Effector memory CD8-positive, alpha-beta T cell (primary cell): ENCODE measurements at regions not wholly inside any gene's neighbourhood (a gene's known extent, or its start where the extent isn't known, plus 50 kb on each side); places are given as distances from the start of the nearest gene placed in this dataset.

Experiments used
- ATAC-seq: fragments of 150-1000 bp; cut with Tn5 transposase; replicated peaks from 2 replicates; pipeline ENCODE4 v1.10.0; 2021; ENCODE audit warnings: mild to moderate bottlenecking, moderate library complexity
- DNase-seq, 3 experiments: peaks; one replicate each; pipeline ENCODE4 v3.0.0; 2021
- H3K27ac Mint-ChIP-seq, 2 donors: one replicate each; pipeline ENCODE4 v1.8.0; 2022; ENCODE audit warnings: mild to moderate bottlenecking in 2 of 2, mixed read lengths in 2 of 2, moderate library complexity in 2 of 2
- H3K27me3 Mint-ChIP-seq, 2 donors: one replicate each; pipeline ENCODE4 v1.8.0; 2022; ENCODE audit warnings: mixed read lengths in 2 of 2
- H3K36me3 Mint-ChIP-seq: one replicate; pipeline ENCODE4 v1.8.0; 2022; ENCODE audit warnings: mild to moderate bottlenecking, moderate library complexity, mixed read lengths; ENCODE audit not compliant: insufficient read depth
- H3K4me1 Mint-ChIP-seq, 2 donors: one replicate each; pipeline ENCODE4 v1.8.0; 2022; ENCODE audit warnings: low read depth in 2 of 2, mixed read lengths in 2 of 2
- H3K4me3 Mint-ChIP-seq, 2 donors: one replicate each; pipeline ENCODE4 v1.8.0; 2022; ENCODE audit warnings: mild to moderate bottlenecking in 2 of 2, mixed read lengths in 2 of 2, moderate library complexity in 2 of 2
- H3K9me3 Mint-ChIP-seq, 2 donors: one replicate each; pipeline ENCODE4 v1.8.0; 2022; ENCODE audit warnings: mixed read lengths in 2 of 2

- ATAC-seq (no peak), DNase-seq (no peak)
- H3K9me3 Mint-ChIP-seq = no peaks in the 10 kb centered on the region
- H3K4me3 Mint-ChIP-seq = no peak overlapping the region
- H3K27ac Mint-ChIP-seq = no peak overlapping the region
- H3K27me3 Mint-ChIP-seq = no peaks in the 10 kb centered on the region
- H3K4me1 Mint-ChIP-seq = no peaks in the 10 kb centered on the region
- peaks cover 13% of the 10 kb centered on the region for H3K36me3 Mint-ChIP-seq
Measured at GRCh38 chr16:27677263-27677662, 127.3 kb downstream of the KATNIP start.

- Mint-ChIP-seq H3K27me3 (no peaks in the 10 kb centered on the region), H3K27ac (no peak overlapping the region)
Measured at GRCh38 chr16:27678955-27679354, 129.0 kb downstream of the KATNIP start.

GRCh38 chr16:27679899-27680298 lies 130.0 kb downstream of the KATNIP start:
- H3K36me3 Mint-ChIP-seq = peaks cover 9% of the 10 kb centered on the region
- H3K4me3 Mint-ChIP-seq = no peak overlapping the region
- H3K4me1 Mint-ChIP-seq = no peaks in the 10 kb centered on the region
- ATAC-seq = no peak
- DNase-seq = no peak
- no peaks in the 10 kb centered on the region for H3K27me3 Mint-ChIP-seq
- H3K9me3 Mint-ChIP-seq = no peaks in the 10 kb centered on the region
- H3K27ac Mint-ChIP-seq = peak overlapping the region in 1 of 2 donors; percentile 72

More at GRCh38 chr16:27678955-27679354, 129.0 kb downstream of the KATNIP start:
- H3K9me3 Mint-ChIP-seq = no peaks in the 10 kb centered on the region
- ATAC-seq (no peak), DNase-seq (no peak)
- no peak overlapping the region for H3K4me3 Mint-ChIP-seq
- H3K36me3 Mint-ChIP-seq = peaks cover 9% of the 10 kb centered on the region
- no peaks in the 10 kb centered on the region for H3K4me1 Mint-ChIP-seq

GRCh38 chr16:27681681-27682080 lies 131.7 kb downstream of the KATNIP start:
- Mint-ChIP-seq H3K27ac (no peak overlapping the region), H3K9me3 (no peaks in the 10 kb centered on the region), H3K4me3 (no peak overlapping the region), H3K4me1 (no peaks in the 10 kb centered on the region), H3K27me3 (no peaks in the 10 kb centered on the region), H3K36me3 (peaks cover 9% of the 10 kb centered on the region)
- DNase-seq = no peak
- ATAC-seq = no peak

- H3K4me3 Mint-ChIP-seq = no peak overlapping the region
- no peaks in the 10 kb centered on the region for H3K27me3 Mint-ChIP-seq
- no peaks in the 10 kb centered on the region for H3K4me1 Mint-ChIP-seq
- H3K36me3 Mint-ChIP-seq = peaks cover 3% of the 10 kb centered on the region
- no peak for ATAC-seq
- no peaks in the 10 kb centered on the region for H3K9me3 Mint-ChIP-seq
- DNase-seq = no peak
- H3K27ac Mint-ChIP-seq = no peak overlapping the region
Measured at GRCh38 chr16:27684047-27684446, 134.1 kb downstream of the KATNIP start.

GRCh38 chr16:27685807-27686206 lies 135.9 kb downstream of the KATNIP start:
- Mint-ChIP-seq H3K4me3 (no peak overlapping the region), H3K27me3 (no peaks in the 10 kb centered on the region), H3K9me3 (no peaks in the 10 kb centered on the region), H3K36me3 (no peaks in the 10 kb centered on the region), H3K4me1 (no peaks in the 10 kb centered on the region), H3K27ac (no peak overlapping the region)
- DNase-seq (no peak), ATAC-seq (no peak)

- DNase-seq = no peak
- no peaks in the 10 kb centered on the region for H3K4me1 Mint-ChIP-seq
- peaks cover 2% of the 10 kb centered on the region for H3K36me3 Mint-ChIP-seq
- H3K27ac Mint-ChIP-seq = peak overlapping the region in 1 of 2 donors; percentile 4
- no peaks in the 10 kb centered on the region for H3K9me3 Mint-ChIP-seq
- ATAC-seq = no peak
- no peaks in the 10 kb centered on the region for H3K27me3 Mint-ChIP-seq
- no peak overlapping the region for H3K4me3 Mint-ChIP-seq
Measured at GRCh38 chr16:27686926-27687325, 137.0 kb downstream of the KATNIP start.

GRCh38 chr16:27687605-27688004 lies 137.7 kb downstream of the KATNIP start:
- Mint-ChIP-seq H3K4me3 (no peak overlapping the region), H3K27me3 (no peaks in the 10 kb centered on the region), H3K4me1 (peaks cover 0 to 1% of the 10 kb centered on the region in 2 donors), H3K27ac (peak overlapping the region in 1 of 2 donors; percentile 4), H3K36me3 (peaks cover 2% of the 10 kb centered on the region), H3K9me3 (no peaks in the 10 kb centered on the region)
- no peak for ATAC-seq
- no peak for DNase-seq

GRCh38 chr16:27689711-27690110 lies 139.8 kb downstream of the KATNIP start:
- no peak for ATAC-seq
- Mint-ChIP-seq H3K4me3 (no peak overlapping the region), H3K9me3 (no peaks in the 10 kb centered on the region), H3K36me3 (peaks cover 5% of the 10 kb centered on the region), H3K27me3 (no peaks in the 10 kb centered on the region), H3K4me1 (peaks cover 0 to 4% of the 10 kb centered on the region in 2 donors), H3K27ac (peak overlapping the region in 1 of 2 donors; percentile 18)
- no peak for DNase-seq

GRCh38 chr16:27690608-27691007 lies 140.7 kb downstream of the KATNIP start:
- DNase-seq (no peak), ATAC-seq (no peak)
- Mint-ChIP-seq H3K36me3 (peaks cover 5% of the 10 kb centered on the region), H3K4me1 (peaks cover 0 to 4% of the 10 kb centered on the region in 2 donors), H3K9me3 (no peaks in the 10 kb centered on the region), H3K27ac (peak overlapping the region in 1 of 2 donors; percentile 4), H3K27me3 (no peaks in the 10 kb centered on the region), H3K4me3 (no peak overlapping the region)

- Mint-ChIP-seq H3K27ac (peak overlapping the region in 1 of 2 donors; percentile 28), H3K36me3 (peaks cover 5% of the 10 kb centered on the region), H3K4me1 (peaks cover 0 to 4% of the 10 kb centered on the region in 2 donors), H3K4me3 (no peak overlapping the region), H3K27me3 (no peaks in the 10 kb centered on the region), H3K9me3 (no peaks in the 10 kb centered on the region)
- DNase-seq (no peak), ATAC-seq (no peak)
Measured at GRCh38 chr16:27691721-27692120, 141.8 kb downstream of the KATNIP start.

- Mint-ChIP-seq H3K4me1 (peaks cover 0 to 4% of the 10 kb centered on the region in 2 donors), H3K27ac (no peak overlapping the region), H3K36me3 (peaks cover 5% of the 10 kb centered on the region), H3K9me3 (no peaks in the 10 kb centered on the region), H3K4me3 (no peak overlapping the region), H3K27me3 (no peaks in the 10 kb centered on the region)
- DNase-seq (no peak), ATAC-seq (no peak)
Measured at GRCh38 chr16:27692576-27692975, 142.6 kb downstream of the KATNIP start.

GRCh38 chr16:27695161-27695560 lies 145.2 kb downstream of the KATNIP start:
- peaks cover 5% of the 10 kb centered on the region for H3K36me3 Mint-ChIP-seq
- H3K27ac Mint-ChIP-seq = peak overlapping the region in 1 of 2 donors; percentile 1
- peaks cover 0 to 4% of the 10 kb centered on the region in 2 donors for H3K4me1 Mint-ChIP-seq
- H3K4me3 Mint-ChIP-seq = no peak overlapping the region
- H3K9me3 Mint-ChIP-seq = no peaks in the 10 kb centered on the region
- ATAC-seq (no peak), DNase-seq (no peak)
- no peaks in the 10 kb centered on the region for H3K27me3 Mint-ChIP-seq

- DNase-seq (no peak), ATAC-seq (no peak)
- Mint-ChIP-seq H3K36me3 (no peaks in the 10 kb centered on the region), H3K4me3 (no peak overlapping the region), H3K27me3 (no peaks in the 10 kb centered on the region), H3K27ac (no peak overlapping the region), H3K4me1 (no peaks in the 10 kb centered on the region), H3K9me3 (no peaks in the 10 kb centered on the region)
Measured at GRCh38 chr16:27698266-27698665, 148.3 kb downstream of the KATNIP start.

GRCh38 chr16:27698746-27699145 lies 148.8 kb downstream of the KATNIP start:
- no peak overlapping the region for H3K4me3 Mint-ChIP-seq
- H3K4me1 Mint-ChIP-seq = no peaks in the 10 kb centered on the region
- H3K27me3 Mint-ChIP-seq = no peaks in the 10 kb centered on the region
- H3K27ac Mint-ChIP-seq = no peak overlapping the region
- no peaks in the 10 kb centered on the region for H3K36me3 Mint-ChIP-seq
- ATAC-seq (no peak), DNase-seq (no peak)
- H3K9me3 Mint-ChIP-seq = no peaks in the 10 kb centered on the region
